Stomach (tissue), 8 donors: ENCODE measurements at regions not wholly inside any gene's neighbourhood (a gene's known extent, or its start where the extent isn't known, plus 50 kb on each side); places are given as distances from the start of the nearest gene placed in this dataset.

Source experiments
- DNase-seq, 2 donors: peaks; one replicate each; pipeline versions ENCODE4 v3.0.0 to v3.0.0-alpha.2; 2013 to 2019
- H3K27ac ChIP-seq, 5 donors: fragments of 200-600 bp in 4 of 5; sonication (generic) in 4 of 5; one replicate each; pipeline ENCODE4 v1.5.1; 2013 to 2019; ENCODE audit warnings: mild to moderate bottlenecking in 1 of 5, moderate library complexity in 1 of 5
- H3K27me3 ChIP-seq, 3 donors: fragments of 200-600 bp; sonication (generic); one replicate each; pipeline ENCODE4 v1.5.1; 2017 to 2019; ENCODE audit warnings: mixed run types in 1 of 3
- H3K36me3 ChIP-seq, 4 donors: fragments of 200-600 bp; sonication (generic); 1 replicate in 3 of 4; 2 replicates in 1 of 4; pipeline ENCODE4 v1.5.1; 2016 to 2019
- H3K4me1 ChIP-seq, 4 donors: fragments of 200-600 bp; sonication (generic); one replicate each; pipeline ENCODE4 v1.5.1; 2016 to 2019
- H3K4me3 ChIP-seq, 4 donors: fragments of 200-600 bp; sonication (generic) in 3 of 4; one replicate each; pipeline ENCODE4 v1.5.1; 2016 to 2019; ENCODE audit warnings: mild to moderate bottlenecking in 1 of 4
- H3K9me3 ChIP-seq, 4 donors: fragments of 200-600 bp; sonication (generic); one replicate each; pipeline ENCODE4 v1.5.1; 2016 to 2019
- EP300 ChIP-seq: sonication (generic); formaldehyde crosslinking; IDR thresholded peaks from one replicate; pipeline ENCODE4 v1.6.1; 2017; ENCODE audit warnings: antibody characterized with exemption
- POLR2A ChIP-seq, 4 donors: fragments of 450-650 bp; IDR thresholded peaks; one replicate each; pipeline ENCODE4 v1.6.1; 2016; ENCODE audit warnings: antibody characterized with exemption in 4 of 4, control low read depth in 2 of 4, mild to moderate bottlenecking in 1 of 4, moderate library complexity in 1 of 4
- POLR2AphosphoS5 ChIP-seq, 3 donors: sonication (generic); formaldehyde crosslinking; IDR thresholded peaks; one replicate each; pipeline ENCODE4 v1.6.1; 2016; ENCODE audit warnings: antibody characterized with exemption in 3 of 3
- WGBS, 5 donors: extraction: QIAGEN DNeasy Blood & Tissue Kit in 3 of 5; methylation state at CpG; one replicate each; pipeline versions ENCODE4 v1.1.5 to v1.1.7; 2013 to 2018; 5-methylcytosine and 5-hydroxymethylcytosine counted together
- intact Hi-C: fragments of 100-400 bp; cut with DNase I; formaldehyde crosslinking; loops from one replicate; pipeline ENCODE4 v1.15.1; 2023; ENCODE audit warnings: low total_unique reads
- TF ChIP-seq, protein P1 (sequence below), 7 experiments: fragments of 450-650 bp in 4 of 7; fragments of 200-600 bp in 3 of 7; sonication (generic) in 3 of 7; IDR thresholded peaks; one replicate each; pipeline ENCODE4 v1.5.1; 2016 to 2019; ENCODE audit warnings: antibody characterized with exemption in 7 of 7, control low read depth in 2 of 7, mild to moderate bottlenecking in 1 of 7
- donor health status: healthy with polysubstance abuse.
- donor health status: Bipolar disorder and iron deficiency.
- donor health status: healthy.

DNA sequence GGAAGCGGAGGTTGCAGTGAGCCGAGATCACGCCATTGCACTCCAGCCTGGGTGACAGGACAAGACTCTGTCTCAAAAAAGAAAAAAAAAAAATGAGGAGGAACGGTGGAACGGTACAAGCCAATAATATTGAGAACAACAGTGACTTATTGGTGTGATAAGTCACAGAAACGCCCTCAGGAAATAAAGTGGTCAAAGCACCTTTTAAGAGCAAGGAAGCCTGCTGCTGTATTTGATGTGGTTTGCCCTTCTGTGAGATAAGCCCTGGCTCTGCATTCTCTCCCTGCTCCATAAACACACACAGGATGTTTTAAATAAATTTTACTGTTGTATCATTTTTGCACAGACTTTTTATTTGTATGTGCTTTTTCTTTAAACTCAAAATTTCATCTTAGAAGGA is 269.9 kb upstream of the MSX2 start:
- 37 to 60% (median 45%) methylated on average over 6 of the region's 6 CpGs for WGBS, 5 donors
- Histone ChIP-seq H3K9me3 (peaks cover 0 to 3% (median 0%) of the 10 kb centered on the region in 4 donors), H3K4me1 (no peaks in the 10 kb centered on the region), H3K27me3 (peaks cover 0 to 5% (median 0%) of the 10 kb centered on the region in 3 donors), H3K36me3 (no peaks in the 10 kb centered on the region), H3K27ac (no peak overlapping the region), H3K4me3 (no peak overlapping the region)
- TF ChIP-seq POLR2AphosphoS5 (IDR thresholded peaks at IDR 0.05): no peak
- TF ChIP-seq, protein P1, sequence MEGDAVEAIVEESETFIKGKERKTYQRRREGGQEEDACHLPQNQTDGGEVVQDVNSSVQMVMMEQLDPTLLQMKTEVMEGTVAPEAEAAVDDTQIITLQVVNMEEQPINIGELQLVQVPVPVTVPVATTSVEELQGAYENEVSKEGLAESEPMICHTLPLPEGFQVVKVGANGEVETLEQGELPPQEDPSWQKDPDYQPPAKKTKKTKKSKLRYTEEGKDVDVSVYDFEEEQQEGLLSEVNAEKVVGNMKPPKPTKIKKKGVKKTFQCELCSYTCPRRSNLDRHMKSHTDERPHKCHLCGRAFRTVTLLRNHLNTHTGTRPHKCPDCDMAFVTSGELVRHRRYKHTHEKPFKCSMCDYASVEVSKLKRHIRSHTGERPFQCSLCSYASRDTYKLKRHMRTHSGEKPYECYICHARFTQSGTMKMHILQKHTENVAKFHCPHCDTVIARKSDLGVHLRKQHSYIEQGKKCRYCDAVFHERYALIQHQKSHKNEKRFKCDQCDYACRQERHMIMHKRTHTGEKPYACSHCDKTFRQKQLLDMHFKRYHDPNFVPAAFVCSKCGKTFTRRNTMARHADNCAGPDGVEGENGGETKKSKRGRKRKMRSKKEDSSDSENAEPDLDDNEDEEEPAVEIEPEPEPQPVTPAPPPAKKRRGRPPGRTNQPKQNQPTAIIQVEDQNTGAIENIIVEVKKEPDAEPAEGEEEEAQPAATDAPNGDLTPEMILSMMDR (IDR thresholded peaks at IDR 0.05): no peak
- TF ChIP-seq POLR2A (IDR thresholded peaks at IDR 0.05): no peak
- TF ChIP-seq EP300: no peak
- intact Hi-C loops: no loop called here
- peak in 1 of 2 donors; percentile 65 for DNase-seq

- TF ChIP-seq, protein P1 (IDR thresholded peaks at IDR 0.05): no peak
- TF ChIP-seq POLR2AphosphoS5 (IDR thresholded peaks at IDR 0.05): no peak
- no peak for TF ChIP-seq EP300
- no peak for TF ChIP-seq POLR2A (IDR thresholded peaks at IDR 0.05)
These were observed 269.5 kb upstream of the MSX2 start for GRCh38 chr5:174454890-174455289.

DNA sequence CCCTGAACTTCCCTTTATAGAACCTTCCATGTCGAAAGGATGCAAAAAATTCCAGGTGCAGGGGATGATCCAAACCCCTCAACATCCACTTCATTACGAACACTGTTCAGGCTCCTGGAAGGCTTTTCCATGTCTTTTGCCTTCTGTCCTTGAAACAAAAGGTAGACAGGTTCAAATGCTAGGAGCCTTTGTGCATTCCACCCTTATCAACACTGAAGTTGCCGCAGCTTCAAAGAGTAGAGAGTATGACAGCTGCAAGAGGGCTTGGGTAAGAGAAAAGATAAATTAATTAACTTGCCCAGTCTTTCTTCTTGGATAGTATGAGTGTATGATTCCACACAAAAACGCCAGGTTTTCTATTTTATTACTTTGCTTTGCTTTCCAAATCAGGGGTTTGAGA is 269.1 kb upstream of the MSX2 start:
- no peaks in the 10 kb centered on the region for H3K4me1 ChIP-seq
- H3K36me3 ChIP-seq: no peaks in the 10 kb centered on the region
- intact Hi-C loops: no loop called here
- TF ChIP-seq POLR2A (IDR thresholded peaks at IDR 0.05) (no peak), POLR2AphosphoS5 (IDR thresholded peaks at IDR 0.05) (no peak), EP300 (no peak)
- TF ChIP-seq, protein P1 (IDR thresholded peaks at IDR 0.05): no peak
- DNase-seq: no peak
- H3K4me3 ChIP-seq: no peak overlapping the region
- peaks cover 0 to 2% (median 0%) of the 10 kb centered on the region in 4 donors for H3K9me3 ChIP-seq
- no peak overlapping the region for H3K27ac ChIP-seq
- WGBS, 5 donors: 42 to 56% (median 44%) methylated on average over 4 of the region's 4 CpGs
- H3K27me3 ChIP-seq: peaks cover 0 to 5% (median 0%) of the 10 kb centered on the region in 3 donors

More at GRCh38 chr5:174454890-174455289, 269.5 kb upstream of the MSX2 start:
- peaks cover 0 to 3% (median 0%) of the 10 kb centered on the region in 4 donors for H3K9me3 ChIP-seq
- 38 to 62% (median 57%) methylated on average over 3 of the region's 3 CpGs for WGBS, 5 donors
- no peak overlapping the region for H3K27ac ChIP-seq
- H3K4me3 ChIP-seq: no peak overlapping the region
- no peaks in the 10 kb centered on the region for H3K4me1 ChIP-seq
- peaks cover 0 to 5% (median 0%) of the 10 kb centered on the region in 3 donors for H3K27me3 ChIP-seq
- intact Hi-C loops: no loop called here
- DNase-seq: no peak
- H3K36me3 ChIP-seq: no peaks in the 10 kb centered on the region

GRCh38 chr5:174457141-174457678 is 267.2 kb upstream of the MSX2 start:
- Histone ChIP-seq H3K27ac (no peak overlapping the region), H3K4me1 (peaks cover 0 to 7% (median 2%) of the 10 kb centered on the region in 4 donors), H3K36me3 (no peaks in the 10 kb centered on the region), H3K9me3 (no peaks in the 10 kb centered on the region), H3K4me3 (no peak overlapping the region), H3K27me3 (peaks cover 0 to 4% (median 0%) of the 10 kb centered on the region in 3 donors)
- TF ChIP-seq, protein P1 (IDR thresholded peaks at IDR 0.05): no peak
- no peak for TF ChIP-seq EP300
- DNase-seq: no peak
- WGBS, 5 donors: 48 to 64% (median 52%) methylated on average over 5 of the region's 5 CpGs
- intact Hi-C loops: no loop called here
